HepG2 (cell line): ENCODE measurements at regions not wholly inside any gene's neighbourhood (a gene's known extent, or its start where the extent isn't known, plus 50 kb on each side); places are given as distances from the start of the nearest gene placed in this dataset.

Source experiments
- ATAC-seq: fragments of 200-7000 bp; cut with Tn5 transposase; 3 replicates; pipeline ENCODE4 v1.9.1; 2020; ENCODE audit warnings: mild to moderate bottlenecking, moderate library complexity
- BruUV-seq: library from RNA; stranded (reverse); fragments of 400-500 nt; replicated peaks from 2 replicates; lab custom pipeline; 2021; lab: Mats Ljungman, UMichigan
- CTCF ChIA-PET: fragments of 300-600 bp; formaldehyde crosslinking; extraction: SDS; loops from one replicate; lab custom pipeline; 2021; ENCODE audit warnings: low total read pairs, inconsistent platforms, low intra/inter-chr PET ratio; lab: Yijun Ruan, JAX
- POLR2A ChIA-PET: fragments of 350-600 bp; sonication (Branson Sonifier 250); formaldehyde crosslinking; loops from one replicate; lab custom pipeline; 2020; ENCODE audit warnings: antibody characterized with exemption, inconsistent platforms; lab: Yijun Ruan, JAX
- DNase-seq: peaks from one replicate; pipeline ENCODE4 v3.0.0-alpha.2; 2015; ENCODE audit warnings: low spot score
- FAIRE-seq: peaks from 3 replicates; lab custom pipeline; 2011; peaks lifted over from hg19 to GRCh38; lab: Jason Lieb, UNC
- H2AFZ ChIP-seq: one replicate; pipeline ENCODE4 v1.6.1; 2011; ENCODE audit warnings: low read length, inconsistent platforms
- H3K27ac ChIP-seq: fragments of 300-600 bp; 3 replicates; pipeline ENCODE4 v1.8.0; 2011; ENCODE audit warnings: mixed run types, mild to moderate bottlenecking, mixed read lengths, low read length, inconsistent platforms; ENCODE audit not compliant: insufficient read depth; ENCODE audit errors: extremely low read length
- H3K27me3 ChIP-seq, 2 experiments: fragments of 200-600 bp in 1 of 2; 2 replicates in 1 of 2; 3 replicates in 1 of 2; pipeline versions ENCODE4 v1.6.0 to v1.8.0; 2011; ENCODE audit warnings: low read length in 2 of 2, mild to moderate bottlenecking in 2 of 2, moderate library complexity in 2 of 2, inconsistent platforms in 1 of 2; ENCODE audit not compliant: insufficient read depth in 2 of 2, control insufficient read depth in 1 of 2
- H3K36me3 ChIP-seq, 2 experiments: fragments of 200-600 bp in 1 of 2; replicated peaks in 1 of 2; 2 replicates in 1 of 2; 3 replicates in 1 of 2; pipeline versions ENCODE4 v1.5.1 to v1.8.0; 2011; ENCODE audit warnings: low read length in 2 of 2, inconsistent platforms in 1 of 2; ENCODE audit not compliant: insufficient read depth in 2 of 2, control insufficient read depth in 1 of 2
- H3K4me1 ChIP-seq: 2 replicates; pipeline ENCODE4 v1.5.1; 2012; ENCODE audit warnings: low read length, inconsistent platforms; ENCODE audit not compliant: insufficient read depth
- H3K4me2 ChIP-seq: 2 replicates; pipeline ENCODE4 v1.6.0; 2011; ENCODE audit warnings: low read depth, low read length, inconsistent platforms
- H3K4me3 ChIP-seq, 3 experiments: fragments of 200-600 bp in 1 of 3; sonication (generic), shearing (Covaris generic) in 1 of 3; replicated peaks in 1 of 3; 2 replicates each; pipeline ENCODE4 v1.5.1; 2011 to 2016; ENCODE audit warnings: low read length in 3 of 3, inconsistent platforms in 2 of 3, low read depth in 2 of 3, mild to moderate bottlenecking in 2 of 3, control low read depth in 1 of 3, mixed read lengths in 1 of 3; ENCODE audit not compliant: insufficient read depth in 1 of 3
- H3K79me2 ChIP-seq: one replicate; pipeline ENCODE4 v1.6.1; 2011; ENCODE audit warnings: low read length, inconsistent platforms; ENCODE audit not compliant: insufficient read depth
- H3K9ac ChIP-seq: 2 replicates; pipeline ENCODE4 v1.6.0; 2011; ENCODE audit warnings: mild to moderate bottlenecking, low read depth, low read length, inconsistent platforms; ENCODE audit not compliant: insufficient read depth
- H3K9me3 ChIP-seq: 2 replicates; pipeline ENCODE4 v1.5.1; 2012; ENCODE audit warnings: mild to moderate bottlenecking, low read length
- H4K20me1 ChIP-seq: 2 replicates; pipeline ENCODE4 v1.6.0; 2011; ENCODE audit warnings: inconsistent platforms, mild to moderate bottlenecking, low read length, moderate library complexity; ENCODE audit not compliant: insufficient read depth
- FOSL2 ChIP-seq: sonication (generic); formaldehyde crosslinking; IDR thresholded peaks from 2 replicates; pipeline ENCODE4 v1.4.0; 2020; ENCODE audit warnings: missing genetic modification reagents
- HOXD1 ChIP-seq: sonication (generic); formaldehyde crosslinking; IDR thresholded peaks from 2 replicates; pipeline ENCODE4 v1.5.0; 2020; ENCODE audit warnings: missing genetic modification reagents
- MAFF ChIP-seq: IDR thresholded peaks from 2 replicates; pipeline ENCODE4 v1.6.1; 2011; ENCODE audit warnings: low read depth, low read length, improper control_type of control experiment
- MAFK ChIP-seq, 2 experiments: IDR thresholded peaks in 1 of 2; conservative IDR thresholded peaks in 1 of 2; 2 replicates each; pipeline ENCODE4 v1.6.1; 2011; ENCODE audit warnings: improper control_type of control experiment in 2 of 2, low read length in 2 of 2
- STAG1 ChIP-seq: sonication (generic); formaldehyde crosslinking; IDR thresholded peaks from 2 replicates; pipeline ENCODE4 v1.4.0; 2020; ENCODE audit warnings: missing genetic modification reagents
- ZNF530 ChIP-seq: sonication (generic); formaldehyde crosslinking; IDR thresholded peaks from 2 replicates; pipeline ENCODE4 v1.5.0; 2020; ENCODE audit warnings: low read depth, mild to moderate bottlenecking, missing genetic modification reagents
- WGBS: methylation state at CpG from one replicate; pipeline ENCODE4 v1.1.6; 2017; ENCODE audit warnings: low lambda C conversion rate; 5-methylcytosine and 5-hydroxymethylcytosine counted together
- in situ Hi-C: cut with HindIII; loops from 2 replicates; pipeline ENCODE4 v1.10.0; 2017; ENCODE audit warnings: low pct_unique_long_range_greater_than_20kb; ENCODE audit not compliant: extremely low pct_ligation_motif_present
- intact Hi-C: fragments of 100-400 bp; cut with micrococcal nuclease; formaldehyde crosslinking; loops from one replicate; pipeline ENCODE4 v1.10.0; 2022; ENCODE audit not compliant: unreplicated experiment
- TF ChIP-seq, protein P1 (sequence below): sonication (generic); formaldehyde crosslinking; IDR thresholded peaks from 2 replicates; pipeline ENCODE4 v1.5.0; 2020; ENCODE audit warnings: mild to moderate bottlenecking, missing genetic modification reagents, moderate library complexity

DNA sequence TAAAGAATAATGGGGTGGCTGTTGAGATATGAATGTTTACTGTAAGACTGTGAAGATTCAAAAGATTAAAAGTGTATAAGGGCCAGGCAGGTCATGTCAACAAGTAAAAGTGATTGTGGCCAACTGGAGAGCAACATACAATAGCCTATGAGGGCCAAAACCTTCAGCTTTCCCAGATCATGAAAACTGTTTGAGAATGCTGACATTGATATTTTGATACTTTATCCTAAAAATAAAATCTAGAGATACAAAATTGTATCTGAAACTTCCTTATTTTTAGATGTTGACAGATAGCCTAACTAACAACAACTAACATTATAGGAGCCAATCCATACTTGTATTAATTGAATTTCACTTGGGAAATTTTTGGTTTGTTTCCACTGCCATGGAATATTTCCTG is 70.3 kb upstream of the PAK5 start:
- FAIRE-seq (no peak), DNase-seq (no peak), ATAC-seq (no peak)
- TF ChIP-seq MAFK (conservative IDR thresholded peaks at IDR 0.05 in 1 of 2, IDR thresholded peaks at IDR 0.05 in 1 of 2; ENCODE audit: low read length in 2 of 2) (peak; percentile 61 to 77), FOSL2 (CRISPR knock-in tag) (no peak), MAFF (peak; percentile 55; the same call in 1 of the 2 replicates)
- Histone ChIP-seq H3K36me3 (no peaks in the 10 kb centered on the region), H2AFZ (no peak overlapping the region), H3K4me1 (no peaks in the 10 kb centered on the region), H3K27me3 (no peaks in the 10 kb centered on the region), H3K9ac (no peak overlapping the region), H3K9me3 (no peaks in the 10 kb centered on the region), H3K4me3 (no peak overlapping the region), H3K4me2 (no peak overlapping the region), H3K27ac (no peak overlapping the region), H3K79me2 (no peaks in the 10 kb centered on the region), H4K20me1 (no peaks in the 10 kb centered on the region)
- no TSS peak for BruUV-seq
- intact Hi-C loops: no loop called here
- in situ Hi-C loops: no loop called here
- ChIA-PET POLR2A (no interaction called here), CTCF (no interaction called here)

DNA sequence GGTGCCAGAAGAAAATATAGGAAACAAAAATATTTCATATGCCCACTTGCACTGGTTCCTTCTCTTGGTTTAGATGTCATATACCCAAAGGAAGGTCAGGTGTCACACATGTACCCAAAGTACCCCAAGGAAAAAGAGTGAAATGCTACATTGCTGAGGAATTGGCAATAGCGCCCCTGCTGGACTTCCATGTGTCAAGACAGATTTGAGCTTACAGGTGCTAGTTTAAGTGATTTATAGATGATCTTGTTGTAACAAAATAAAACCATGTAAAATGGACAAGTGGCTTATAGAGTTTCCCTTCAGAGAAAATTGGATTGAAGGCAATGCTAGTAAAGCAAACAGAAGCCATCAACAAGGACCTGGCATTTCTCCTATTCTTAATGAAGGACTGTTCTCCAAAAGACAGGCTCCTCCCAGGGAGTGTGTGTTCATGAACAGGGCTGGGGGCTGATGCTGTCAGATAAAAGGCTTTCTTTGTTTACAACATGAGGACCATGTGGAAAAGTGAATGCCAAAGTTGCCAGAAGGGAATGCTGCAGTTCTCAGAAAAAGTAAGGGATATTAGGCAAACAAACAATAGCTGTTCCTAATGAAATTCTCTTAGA is 64.3 kb upstream of the PAK5 start:
- BruUV-seq: no TSS peak
- Histone ChIP-seq H3K9ac (no peak overlapping the region), H3K4me1 (no peaks in the 10 kb centered on the region), H3K79me2 (no peaks in the 10 kb centered on the region), H3K4me2 (no peak overlapping the region), H3K4me3 (no peak overlapping the region), H3K27me3 (no peaks in the 10 kb centered on the region), H3K9me3 (no peaks in the 10 kb centered on the region), H3K27ac (no peak overlapping the region), H4K20me1 (no peaks in the 10 kb centered on the region), H3K36me3 (no peaks in the 10 kb centered on the region), H2AFZ (no peak overlapping the region)
- CTCF ChIA-PET: interaction anchor here (1.2 kb wide), 1 partner anchor 10 kb away, joined by 4 read pairs; no protein-coding TSS in a partner anchor
- FAIRE-seq (peak; percentile 40), ATAC-seq (peak; percentile 80), DNase-seq (peak; percentile 40)
- intact Hi-C loops (no loop called here), in situ Hi-C loops (no loop called here)
- POLR2A ChIA-PET: no interaction called here
- TF ChIP-seq ZNF530: no peak
- TF ChIP-seq, protein P1, sequence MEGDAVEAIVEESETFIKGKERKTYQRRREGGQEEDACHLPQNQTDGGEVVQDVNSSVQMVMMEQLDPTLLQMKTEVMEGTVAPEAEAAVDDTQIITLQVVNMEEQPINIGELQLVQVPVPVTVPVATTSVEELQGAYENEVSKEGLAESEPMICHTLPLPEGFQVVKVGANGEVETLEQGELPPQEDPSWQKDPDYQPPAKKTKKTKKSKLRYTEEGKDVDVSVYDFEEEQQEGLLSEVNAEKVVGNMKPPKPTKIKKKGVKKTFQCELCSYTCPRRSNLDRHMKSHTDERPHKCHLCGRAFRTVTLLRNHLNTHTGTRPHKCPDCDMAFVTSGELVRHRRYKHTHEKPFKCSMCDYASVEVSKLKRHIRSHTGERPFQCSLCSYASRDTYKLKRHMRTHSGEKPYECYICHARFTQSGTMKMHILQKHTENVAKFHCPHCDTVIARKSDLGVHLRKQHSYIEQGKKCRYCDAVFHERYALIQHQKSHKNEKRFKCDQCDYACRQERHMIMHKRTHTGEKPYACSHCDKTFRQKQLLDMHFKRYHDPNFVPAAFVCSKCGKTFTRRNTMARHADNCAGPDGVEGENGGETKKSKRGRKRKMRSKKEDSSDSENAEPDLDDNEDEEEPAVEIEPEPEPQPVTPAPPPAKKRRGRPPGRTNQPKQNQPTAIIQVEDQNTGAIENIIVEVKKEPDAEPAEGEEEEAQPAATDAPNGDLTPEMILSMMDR (CRISPR knock-in tag): peak; percentile 54
- TF ChIP-seq STAG1 (CRISPR knock-in tag): peak; percentile 8; the same call in 1 of the 2 replicates
- TF ChIP-seq HOXD1 (CRISPR knock-in tag): no peak
- 0% methylated on average over 1 of the region's 1 CpG for WGBS
